Breast epithelium (tissue), 4 donors: ENCODE measurements at regions not wholly inside any gene's neighbourhood (a gene's known extent, or its start where the extent isn't known, plus 50 kb on each side); places are given as distances from the start of the nearest gene placed in this dataset.

Source experiments
- DNase-seq, 2 donors: peaks; one replicate each; pipeline ENCODE4 v3.0.0-alpha.2; 2019; ENCODE audit warnings: low spot score in 2 of 2
- H3K27ac ChIP-seq, 2 donors: fragments of 200-600 bp; sonication (generic) in 1 of 2; one replicate each; pipeline ENCODE4 v1.5.1; 2016 to 2019; ENCODE audit warnings: mild to moderate bottlenecking in 1 of 2
- H3K27me3 ChIP-seq, 2 donors: fragments of 200-600 bp; sonication (generic) in 1 of 2; one replicate each; pipeline versions ENCODE4 v1.5.1 to v1.6.0; 2017 to 2019; ENCODE audit warnings: control low read depth in 1 of 2, mild to moderate bottlenecking in 1 of 2
- H3K36me3 ChIP-seq: fragments of 200-600 bp; one replicate; pipeline ENCODE4 v1.5.1; 2019
- H3K4me1 ChIP-seq, 2 donors: fragments of 200-600 bp; sonication (generic); one replicate each; pipeline ENCODE4 v1.5.1; 2016 to 2019; ENCODE audit warnings: control low read depth in 1 of 2
- H3K4me3 ChIP-seq, 3 donors: fragments of 200-600 bp; sonication (generic); 1 replicate in 2 of 3; 2 replicates in 1 of 3; pipeline ENCODE4 v1.5.1; 2016 to 2019; ENCODE audit warnings: mild to moderate bottlenecking in 3 of 3, moderate library complexity in 2 of 3
- H3K9me3 ChIP-seq, 2 donors: fragments of 200-600 bp; sonication (generic) in 1 of 2; one replicate each; pipeline ENCODE4 v1.5.1; 2016 to 2019; ENCODE audit warnings: control low read depth in 1 of 2
- CTCF ChIP-seq, 3 donors: fragments of 450-650 bp; IDR thresholded peaks; one replicate each; pipeline ENCODE4 v1.5.1; 2016 to 2017; ENCODE audit warnings: antibody characterized with exemption in 3 of 3, mild to moderate bottlenecking in 3 of 3, moderate library complexity in 3 of 3
- POLR2A ChIP-seq: fragments of 450-650 bp; IDR thresholded peaks from one replicate; pipeline ENCODE4 v1.6.1; 2016; ENCODE audit warnings: antibody characterized with exemption, mild to moderate bottlenecking, moderate library complexity
- POLR2AphosphoS5 ChIP-seq, 3 donors: sonication (generic); formaldehyde crosslinking; IDR thresholded peaks; one replicate each; pipeline ENCODE4 v1.6.1; 2017; ENCODE audit warnings: antibody characterized with exemption in 3 of 3
- intact Hi-C: fragments of 100-400 bp; cut with DNase I; formaldehyde crosslinking; loops from one replicate; pipeline ENCODE4 v1.15.1; 2023; ENCODE audit warnings: low total_unique reads

- Histone ChIP-seq H3K9me3 (no peaks in the 10 kb centered on the region), H3K4me1 (no peaks in the 10 kb centered on the region), H3K36me3 (no peaks in the 10 kb centered on the region), H3K27ac (no peak overlapping the region), H3K4me3 (no peak overlapping the region), H3K27me3 (no peaks in the 10 kb centered on the region)
- TF ChIP-seq POLR2A (no peak), POLR2AphosphoS5 (IDR thresholded peaks at IDR 0.05) (no peak), CTCF (IDR thresholded peaks at IDR 0.05) (peak in 2 of 3 donors; percentile 48 to 56)
- no peak for DNase-seq
- intact Hi-C loops = no loop called here
These were observed 1214.1 kb downstream of the SORCS1 start for GRCh38 chr10:105950410-105950809.

GRCh38 chr10:105949721-105950120 lies 1214.8 kb downstream of the SORCS1 start:
- TF ChIP-seq CTCF (IDR thresholded peaks at IDR 0.05) (no peak), POLR2A (no peak), POLR2AphosphoS5 (IDR thresholded peaks at IDR 0.05) (no peak)
- intact Hi-C loops = no loop called here
- Histone ChIP-seq H3K9me3 (no peaks in the 10 kb centered on the region), H3K27me3 (no peaks in the 10 kb centered on the region), H3K27ac (no peak overlapping the region), H3K4me3 (no peak overlapping the region), H3K4me1 (no peaks in the 10 kb centered on the region), H3K36me3 (no peaks in the 10 kb centered on the region)
- DNase-seq = no peak

GRCh38 chr10:105925045-105925785 lies 1239.3 kb downstream of the SORCS1 start:
- intact Hi-C loops = no loop called here
- Histone ChIP-seq H3K36me3 (no peaks in the 10 kb centered on the region), H3K4me1 (no peaks in the 10 kb centered on the region), H3K27me3 (no peaks in the 10 kb centered on the region), H3K4me3 (no peak overlapping the region), H3K27ac (no peak overlapping the region), H3K9me3 (peaks cover 0 to 9% of the 10 kb centered on the region in 2 donors)
- DNase-seq = no peak
- TF ChIP-seq POLR2A (no peak), POLR2AphosphoS5 (IDR thresholded peaks at IDR 0.05) (no peak), CTCF (IDR thresholded peaks at IDR 0.05) (no peak)

GRCh38 chr10:105921348-105921747 lies 1243.2 kb downstream of the SORCS1 start:
- Histone ChIP-seq H3K27ac (no peak overlapping the region), H3K27me3 (no peaks in the 10 kb centered on the region), H3K9me3 (no peaks in the 10 kb centered on the region), H3K4me3 (no peak overlapping the region), H3K36me3 (no peaks in the 10 kb centered on the region), H3K4me1 (no peaks in the 10 kb centered on the region)
- intact Hi-C loops = no loop called here
- no peak for TF ChIP-seq POLR2A
- no peak for TF ChIP-seq POLR2AphosphoS5 (IDR thresholded peaks at IDR 0.05)
- no peak for TF ChIP-seq CTCF (IDR thresholded peaks at IDR 0.05)
- DNase-seq = no peak

- DNase-seq = no peak
- H3K27ac ChIP-seq = no peak overlapping the region
- H3K4me1 ChIP-seq = no peaks in the 10 kb centered on the region
- no peaks in the 10 kb centered on the region for H3K9me3 ChIP-seq
- TF ChIP-seq CTCF (IDR thresholded peaks at IDR 0.05) (no peak), POLR2AphosphoS5 (IDR thresholded peaks at IDR 0.05) (no peak), POLR2A (no peak)
- H3K4me3 ChIP-seq = no peak overlapping the region
- intact Hi-C loops = no loop called here
- no peaks in the 10 kb centered on the region for H3K36me3 ChIP-seq
- H3K27me3 ChIP-seq = no peaks in the 10 kb centered on the region
These were observed 1250.1 kb downstream of the SORCS1 start for GRCh38 chr10:105914432-105914831.
